Neural cell (in vitro differentiated cells): ENCODE measurements at regions not wholly inside any gene's neighbourhood (a gene's known extent, or its start where the extent isn't known, plus 50 kb on each side); places are given as distances from the start of the nearest gene placed in this dataset.

ENCODE experiments used
- MXI1 ChIP-seq: fragments of 450-650 bp; conservative IDR thresholded peaks from 2 replicates; pipeline ENCODE4 v1.6.1; 2014; ENCODE audit warnings: antibody characterized with exemption, mild to moderate bottlenecking; ENCODE audit not compliant: poor library complexity, severe bottlenecking
- POLR2AphosphoS5 ChIP-seq: IDR thresholded peaks from 2 replicates; pipeline ENCODE4 v1.6.1; 2012
- TF ChIP-seq, protein P1 (sequence below): fragments of 450-650 bp; IDR thresholded peaks from 2 replicates; pipeline ENCODE4 v1.5.1; 2014; ENCODE audit warnings: antibody characterized with exemption, mild to moderate bottlenecking, moderate library complexity; ENCODE audit not compliant: poor library complexity, severe bottlenecking
- TF ChIP-seq, protein P2 (sequence below): IDR thresholded peaks from 2 replicates; pipeline ENCODE4 v1.6.1; 2012; ENCODE audit warnings: borderline replicate concordance

- TF ChIP-seq, protein P1, sequence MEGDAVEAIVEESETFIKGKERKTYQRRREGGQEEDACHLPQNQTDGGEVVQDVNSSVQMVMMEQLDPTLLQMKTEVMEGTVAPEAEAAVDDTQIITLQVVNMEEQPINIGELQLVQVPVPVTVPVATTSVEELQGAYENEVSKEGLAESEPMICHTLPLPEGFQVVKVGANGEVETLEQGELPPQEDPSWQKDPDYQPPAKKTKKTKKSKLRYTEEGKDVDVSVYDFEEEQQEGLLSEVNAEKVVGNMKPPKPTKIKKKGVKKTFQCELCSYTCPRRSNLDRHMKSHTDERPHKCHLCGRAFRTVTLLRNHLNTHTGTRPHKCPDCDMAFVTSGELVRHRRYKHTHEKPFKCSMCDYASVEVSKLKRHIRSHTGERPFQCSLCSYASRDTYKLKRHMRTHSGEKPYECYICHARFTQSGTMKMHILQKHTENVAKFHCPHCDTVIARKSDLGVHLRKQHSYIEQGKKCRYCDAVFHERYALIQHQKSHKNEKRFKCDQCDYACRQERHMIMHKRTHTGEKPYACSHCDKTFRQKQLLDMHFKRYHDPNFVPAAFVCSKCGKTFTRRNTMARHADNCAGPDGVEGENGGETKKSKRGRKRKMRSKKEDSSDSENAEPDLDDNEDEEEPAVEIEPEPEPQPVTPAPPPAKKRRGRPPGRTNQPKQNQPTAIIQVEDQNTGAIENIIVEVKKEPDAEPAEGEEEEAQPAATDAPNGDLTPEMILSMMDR: no peak
- TF ChIP-seq, protein P2, sequence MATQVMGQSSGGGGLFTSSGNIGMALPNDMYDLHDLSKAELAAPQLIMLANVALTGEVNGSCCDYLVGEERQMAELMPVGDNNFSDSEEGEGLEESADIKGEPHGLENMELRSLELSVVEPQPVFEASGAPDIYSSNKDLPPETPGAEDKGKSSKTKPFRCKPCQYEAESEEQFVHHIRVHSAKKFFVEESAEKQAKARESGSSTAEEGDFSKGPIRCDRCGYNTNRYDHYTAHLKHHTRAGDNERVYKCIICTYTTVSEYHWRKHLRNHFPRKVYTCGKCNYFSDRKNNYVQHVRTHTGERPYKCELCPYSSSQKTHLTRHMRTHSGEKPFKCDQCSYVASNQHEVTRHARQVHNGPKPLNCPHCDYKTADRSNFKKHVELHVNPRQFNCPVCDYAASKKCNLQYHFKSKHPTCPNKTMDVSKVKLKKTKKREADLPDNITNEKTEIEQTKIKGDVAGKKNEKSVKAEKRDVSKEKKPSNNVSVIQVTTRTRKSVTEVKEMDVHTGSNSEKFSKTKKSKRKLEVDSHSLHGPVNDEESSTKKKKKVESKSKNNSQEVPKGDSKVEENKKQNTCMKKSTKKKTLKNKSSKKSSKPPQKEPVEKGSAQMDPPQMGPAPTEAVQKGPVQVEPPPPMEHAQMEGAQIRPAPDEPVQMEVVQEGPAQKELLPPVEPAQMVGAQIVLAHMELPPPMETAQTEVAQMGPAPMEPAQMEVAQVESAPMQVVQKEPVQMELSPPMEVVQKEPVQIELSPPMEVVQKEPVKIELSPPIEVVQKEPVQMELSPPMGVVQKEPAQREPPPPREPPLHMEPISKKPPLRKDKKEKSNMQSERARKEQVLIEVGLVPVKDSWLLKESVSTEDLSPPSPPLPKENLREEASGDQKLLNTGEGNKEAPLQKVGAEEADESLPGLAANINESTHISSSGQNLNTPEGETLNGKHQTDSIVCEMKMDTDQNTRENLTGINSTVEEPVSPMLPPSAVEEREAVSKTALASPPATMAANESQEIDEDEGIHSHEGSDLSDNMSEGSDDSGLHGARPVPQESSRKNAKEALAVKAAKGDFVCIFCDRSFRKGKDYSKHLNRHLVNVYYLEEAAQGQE: no peak
- TF ChIP-seq MXI1 (no peak), POLR2AphosphoS5 (no peak)
Measured at GRCh38 chr9:110041452-110041851, 166.5 kb downstream of the C9orf152 start.
